SK-N-SH treated with all-trans-retinoic acid at 6 μM for 48 hours (cell line): ENCODE measurements at regions not wholly inside any gene's neighbourhood (a gene's known extent, or its start where the extent isn't known, plus 50 kb on each side); places are given as distances from the start of the nearest gene placed in this dataset.

Experiments
- ATAC-seq: fragments of 200-7000 bp; cut with Tn5 transposase; 3 replicates; pipeline ENCODE4 v1.9.1; 2020; ENCODE audit warnings: mild to moderate bottlenecking, moderate library complexity
- ARNTL ChIP-seq: fragments of 450-650 bp; formaldehyde crosslinking; IDR thresholded peaks from 2 replicates; pipeline ENCODE4 v1.5.0; 2020; ENCODE audit warnings: low read depth, mild to moderate bottlenecking, moderate library complexity, borderline replicate concordance
- BACH2 ChIP-seq: fragments of 250-450 bp; sonication (Bioruptor Pico); IDR thresholded peaks from 2 replicates; pipeline ENCODE4 v1.9.0; 2021; ENCODE audit warnings: mild to moderate bottlenecking, borderline replicate concordance
- CREB5 ChIP-seq: fragments of 250-450 bp; sonication (Bioruptor Pico); IDR thresholded peaks from 2 replicates; pipeline ENCODE4 v1.5.1; 2020; ENCODE audit warnings: low read depth, mild to moderate bottlenecking, moderate library complexity
- CSDC2 ChIP-seq: fragments of 250-450 bp; sonication (Bioruptor Pico); IDR thresholded peaks from 2 replicates; pipeline ENCODE4 v1.5.0; 2020; ENCODE audit warnings: mild to moderate bottlenecking, moderate library complexity
- CSRNP3 ChIP-seq: fragments of 250-450 bp; sonication (Bioruptor Pico); IDR thresholded peaks from 2 replicates; pipeline ENCODE4 v1.5.1; 2021; ENCODE audit warnings: mild to moderate bottlenecking, moderate library complexity
- ESRRG ChIP-seq: fragments of 250-450 bp; sonication (Bioruptor Pico); IDR thresholded peaks from 2 replicates; pipeline ENCODE4 v1.6.1; 2021; ENCODE audit warnings: mild to moderate bottlenecking
- GLIS3 ChIP-seq: fragments of 250-450 bp; sonication (Bioruptor Pico); IDR thresholded peaks from 2 replicates; pipeline ENCODE4 v1.5.0; 2020; ENCODE audit warnings: mild to moderate bottlenecking, moderate library complexity
- ISL1 ChIP-seq: fragments of 250-450 bp; sonication (Bioruptor Pico); IDR thresholded peaks from 2 replicates; pipeline ENCODE4 v2.1.2; 2022; ENCODE audit warnings: mild to moderate bottlenecking, moderate library complexity
- OSR1 ChIP-seq: fragments of 250-450 bp; sonication (Bioruptor Pico); IDR thresholded peaks from 2 replicates; pipeline ENCODE4 v1.8.0; 2022; ENCODE audit warnings: moderate library complexity, mild to moderate bottlenecking, inconsistent platforms
- PATZ1 ChIP-seq: fragments of 250-450 bp; sonication (Bioruptor Pico); IDR thresholded peaks from 2 replicates; pipeline ENCODE4 v1.8.0; 2020; ENCODE audit warnings: mild to moderate bottlenecking, moderate library complexity, borderline replicate concordance
- POU6F1 ChIP-seq: fragments of 250-450 bp; sonication (Bioruptor Pico); IDR thresholded peaks from 2 replicates; pipeline ENCODE4 v1.8.0; 2021; ENCODE audit warnings: low read depth, mild to moderate bottlenecking, moderate library complexity, borderline replicate concordance
- RARB ChIP-seq: fragments of 250-450 bp; sonication (Bioruptor Pico); IDR thresholded peaks from 2 replicates; pipeline ENCODE4 v1.8.0; 2021; ENCODE audit warnings: mild to moderate bottlenecking, moderate library complexity
- SNAI2 ChIP-seq: fragments of 250-450 bp; sonication (Bioruptor Pico); IDR thresholded peaks from 2 replicates; pipeline ENCODE4 v1.5.0; 2020; ENCODE audit warnings: mild to moderate bottlenecking, moderate library complexity
- TOX ChIP-seq: fragments of 250-450 bp; sonication (Bioruptor Pico); IDR thresholded peaks from 2 replicates; pipeline ENCODE4 v1.8.0; 2021; ENCODE audit warnings: mild to moderate bottlenecking, moderate library complexity, borderline replicate concordance
- TSHZ2 ChIP-seq: fragments of 250-450 bp; sonication (Bioruptor Pico); IDR thresholded peaks from 2 replicates; pipeline ENCODE4 v1.5.0; 2020; ENCODE audit warnings: mild to moderate bottlenecking, moderate library complexity
- ZC3H10 ChIP-seq: fragments of 250-450 bp; sonication (Bioruptor Pico); IDR thresholded peaks from 2 replicates; pipeline ENCODE4 v1.5.1; 2021; ENCODE audit warnings: mild to moderate bottlenecking, moderate library complexity
- ZFP3 ChIP-seq: fragments of 250-450 bp; sonication (Bioruptor Pico); IDR thresholded peaks from 2 replicates; pipeline ENCODE4 v1.5.0; 2020; ENCODE audit warnings: mild to moderate bottlenecking, moderate library complexity
- ZFP30 ChIP-seq: fragments of 450-650 bp; formaldehyde crosslinking; IDR thresholded peaks from 2 replicates; pipeline ENCODE4 v1.5.0; 2022; ENCODE audit warnings: mild to moderate bottlenecking, moderate library complexity
- ZNF565 ChIP-seq: fragments of 450-650 bp; formaldehyde crosslinking; conservative IDR thresholded peaks from 2 replicates; pipeline ENCODE4 v1.5.0; 2020; ENCODE audit warnings: low read depth, mild to moderate bottlenecking, moderate library complexity
- ZNF70 ChIP-seq: fragments of 450-650 bp; formaldehyde crosslinking; IDR thresholded peaks from 2 replicates; pipeline ENCODE4 v1.5.0; 2020; ENCODE audit warnings: mild to moderate bottlenecking, moderate library complexity
- ZNF8 ChIP-seq: fragments of 450-650 bp; formaldehyde crosslinking; IDR thresholded peaks from 2 replicates; pipeline ENCODE4 v1.5.0; 2020; ENCODE audit warnings: mild to moderate bottlenecking, moderate library complexity

- TF ChIP-seq PATZ1 = no peak
- no peak for TF ChIP-seq ZC3H10 (CRISPR knock-in tag)
- TF ChIP-seq ZFP30 (CRISPR knock-in tag) = no peak
- no peak for TF ChIP-seq TOX (CRISPR knock-in tag)
Observed at GRCh38 chr21:17340081-17340480, 172.8 kb upstream of the CXADR start (continued).

- TF ChIP-seq ZFP3 (CRISPR knock-in tag) = no peak
- no peak for TF ChIP-seq ZNF565 (CRISPR knock-in tag)
- no peak for TF ChIP-seq TOX (CRISPR knock-in tag)
- no peak for TF ChIP-seq ZNF8
- TF ChIP-seq SNAI2 (CRISPR knock-in tag) = no peak
- TF ChIP-seq CSDC2 (CRISPR knock-in tag) = no peak
- no peak for TF ChIP-seq ARNTL (CRISPR knock-in tag)
- no peak for TF ChIP-seq ZFP30 (CRISPR knock-in tag)
- no peak for TF ChIP-seq BACH2 (CRISPR knock-in tag)
- TF ChIP-seq CREB5 (CRISPR knock-in tag) = no peak
- TF ChIP-seq ZNF70 (CRISPR knock-in tag) = no peak
- TF ChIP-seq ISL1 (CRISPR knock-in tag) = no peak
- no peak for TF ChIP-seq GLIS3 (CRISPR knock-in tag)
- no peak for TF ChIP-seq POU6F1
- no peak for TF ChIP-seq PATZ1
Observed at GRCh38 chr21:17343055-17343454, 169.8 kb upstream of the CXADR start.

GRCh38 chr21:17348357-17348756, 164.5 kb upstream of the CXADR start:
- ATAC-seq = no peak
- no peak for TF ChIP-seq ZFP30 (CRISPR knock-in tag)
- no peak for TF ChIP-seq POU6F1
- TF ChIP-seq OSR1 (CRISPR knock-in tag) = no peak
- no peak for TF ChIP-seq CSDC2 (CRISPR knock-in tag)
- TF ChIP-seq ZNF70 (CRISPR knock-in tag) = no peak
- no peak for TF ChIP-seq SNAI2 (CRISPR knock-in tag)
- TF ChIP-seq CREB5 (CRISPR knock-in tag) = no peak
- no peak for TF ChIP-seq TSHZ2
- no peak for TF ChIP-seq PATZ1
- no peak for TF ChIP-seq CSRNP3 (CRISPR knock-in tag)
- TF ChIP-seq ZNF565 (CRISPR knock-in tag) = no peak
- TF ChIP-seq ESRRG (CRISPR knock-in tag) = no peak
- TF ChIP-seq ZC3H10 (CRISPR knock-in tag) = no peak
- no peak for TF ChIP-seq BACH2 (CRISPR knock-in tag)
- no peak for TF ChIP-seq RARB
- no peak for TF ChIP-seq GLIS3 (CRISPR knock-in tag)
- TF ChIP-seq ARNTL (CRISPR knock-in tag) = no peak

More at GRCh38 chr21:17343055-17343454, 169.8 kb upstream of the CXADR start:
- no peak for ATAC-seq
